H1 (cell line): ENCODE measurements at regions not wholly inside any gene's neighbourhood (a gene's known extent, or its start where the extent isn't known, plus 50 kb on each side); places are given as distances from the start of the nearest gene placed in this dataset.

Source experiments
- CTCF ChIA-PET: fragments of 300-600 bp; sonication (Branson Sonifier 250); formaldehyde crosslinking; loops from one replicate; lab custom pipeline; 2021; ENCODE audit not compliant: partially characterized antibody; lab: Charles Lee
- POLR2A ChIA-PET: fragments of 300-600 bp; sonication (Branson Sonifier 250); formaldehyde crosslinking; loops from one replicate; lab custom pipeline; 2021; ENCODE audit warnings: inconsistent platforms; ENCODE audit not compliant: partially characterized antibody; lab: Charles Lee
- DNase-seq, 2 experiments: peaks; one replicate each; pipeline versions ENCODE4 v3.0.0 to v3.0.0-alpha.2; 2010 to 2022; ENCODE audit warnings: low spot score in 2 of 2, low read depth in 1 of 2, mixed read lengths in 1 of 2
- FAIRE-seq: peaks from 2 replicates; lab custom pipeline; 2011; peaks lifted over from hg19 to GRCh38; lab: Jason Lieb, UNC
- H2AFZ ChIP-seq: 2 replicates; pipeline ENCODE4 v1.8.1; 2012; ENCODE audit warnings: low read length, inconsistent platforms
- H2AK5ac ChIP-seq: 2 replicates; pipeline ENCODE4 v1.6.1; 2013; ENCODE audit warnings: low read depth, low read length
- H2BK120ac ChIP-seq: replicated peaks from 2 replicates; pipeline ENCODE3; 2013; ENCODE audit warnings: low read depth, low read length, inconsistent platforms
- H2BK12ac ChIP-seq: 2 replicates; pipeline ENCODE4 v1.6.1; 2013; ENCODE audit warnings: low read depth, low read length
- H2BK15ac ChIP-seq: 2 replicates; pipeline ENCODE4 v1.6.1; 2013; ENCODE audit warnings: low read length
- H2BK20ac ChIP-seq: 2 replicates; pipeline ENCODE4 v1.6.1; 2013; ENCODE audit warnings: low read length
- H2BK5ac ChIP-seq: 2 replicates; pipeline ENCODE4 v1.6.1; 2013; ENCODE audit warnings: low read depth, low read length
- H3K14ac ChIP-seq: 2 replicates; pipeline ENCODE4 v1.6.1; 2013; ENCODE audit warnings: inconsistent platforms; ENCODE audit not compliant: insufficient read length
- H3K18ac ChIP-seq: 2 replicates; pipeline ENCODE4 v1.6.1; 2013; ENCODE audit warnings: low read length; ENCODE audit errors: extremely low read depth
- H3K23ac ChIP-seq: 2 replicates; pipeline ENCODE4 v1.6.1; 2013; ENCODE audit warnings: inconsistent platforms; ENCODE audit not compliant: insufficient read length
- H3K23me2 ChIP-seq: 2 replicates; pipeline ENCODE4 v1.6.1; 2013; ENCODE audit warnings: low read depth, low read length
- H3K27ac ChIP-seq: 2 replicates; pipeline ENCODE4 v1.6.1; 2011; ENCODE audit warnings: low read depth, low read length, inconsistent platforms
- H3K27me3 ChIP-seq, 4 experiments: replicated peaks in 1 of 4; 1 replicate in 1 of 4; 2 replicates in 3 of 4; pipeline versions ENCODE4 v1.6.1 to v1.8.1; 2011 to 2013; ENCODE audit warnings: low read length in 3 of 4, mild to moderate bottlenecking in 3 of 4, inconsistent platforms in 2 of 4, mixed read lengths in 2 of 4, moderate library complexity in 1 of 4; ENCODE audit not compliant: control insufficient read depth in 3 of 4, insufficient read depth in 3 of 4; ENCODE audit errors: extremely low read depth in 1 of 4
- H3K36me3 ChIP-seq, 4 experiments: 2 replicates each; pipeline versions ENCODE4 v1.6.1 to v1.8.1; 2011 to 2013; ENCODE audit warnings: mild to moderate bottlenecking in 4 of 4, low read length in 3 of 4, moderate library complexity in 2 of 4, control low read depth in 1 of 4, inconsistent platforms in 1 of 4; ENCODE audit not compliant: insufficient read depth in 4 of 4, control insufficient read depth in 2 of 4
- H3K4ac ChIP-seq: replicated peaks from 2 replicates; pipeline ENCODE3; 2013; ENCODE audit warnings: low read length, low read depth, mixed read lengths, inconsistent platforms; ENCODE audit not compliant: insufficient read length
- H3K4me1 ChIP-seq, 4 experiments: replicated peaks in 1 of 4; 1 replicate in 1 of 4; 2 replicates in 3 of 4; pipeline versions ENCODE4 v1.6.1 to v1.8.1; 2011 to 2013; ENCODE audit warnings: low read length in 3 of 4, inconsistent platforms in 2 of 4, mixed read lengths in 1 of 4; ENCODE audit not compliant: insufficient read depth in 4 of 4, control insufficient read depth in 3 of 4
- H3K4me2 ChIP-seq, 2 experiments: 2 replicates each; pipeline versions ENCODE4 v1.6.1 to v1.8.1; 2011 to 2013; ENCODE audit warnings: low read depth in 2 of 2, low read length in 2 of 2, control low read depth in 1 of 2, inconsistent platforms in 1 of 2, mild to moderate bottlenecking in 1 of 2; ENCODE audit not compliant: insufficient read depth in 1 of 2
- H3K4me3 ChIP-seq, 4 experiments: fragments of 200-600, 300-600 bp in 1 of 4; sonication (generic), shearing (Covaris generic), sonication (Bioruptor Twin) in 1 of 4; 2 replicates each; pipeline versions ENCODE4 v1.5.1 to v1.8.1; 2011 to 2016; ENCODE audit warnings: low read length in 4 of 4, low read depth in 3 of 4, control low read depth in 2 of 4, inconsistent platforms in 2 of 4, mild to moderate bottlenecking in 2 of 4, mixed read lengths in 1 of 4, moderate library complexity in 1 of 4; ENCODE audit not compliant: insufficient read depth in 2 of 4; ENCODE audit errors: extremely low read depth in 1 of 4
- H3K56ac ChIP-seq: replicated peaks from 2 replicates; pipeline ENCODE3; 2013; ENCODE audit warnings: low read depth, mild to moderate bottlenecking, mixed read lengths, low read length, inconsistent platforms; ENCODE audit not compliant: insufficient read length
- H3K79me1 ChIP-seq: 2 replicates; pipeline ENCODE4 v1.6.1; 2013; ENCODE audit warnings: low read depth, low read length, control low read depth
- H3K79me2 ChIP-seq, 2 experiments: 2 replicates each; pipeline versions ENCODE4 v1.6.1 to v1.8.1; 2012 to 2013; ENCODE audit warnings: low read length in 2 of 2, mild to moderate bottlenecking in 2 of 2, inconsistent platforms in 1 of 2; ENCODE audit not compliant: insufficient read depth in 2 of 2, control insufficient read depth in 1 of 2
- H3K9ac ChIP-seq, 4 experiments: replicated peaks in 1 of 4; 1 replicate in 1 of 4; 2 replicates in 3 of 4; pipeline versions ENCODE4 v1.6.1 to v1.8.1; 2011 to 2013; ENCODE audit warnings: low read depth in 3 of 4, low read length in 3 of 4, control low read depth in 2 of 4, mild to moderate bottlenecking in 2 of 4, moderate library complexity in 2 of 4, inconsistent platforms in 1 of 4; ENCODE audit errors: extremely low read depth in 1 of 4
- H3K9me3 ChIP-seq, 2 experiments: 2 replicates each; pipeline versions ENCODE4 v1.6.1 to v1.8.1; 2012 to 2013; ENCODE audit warnings: mild to moderate bottlenecking in 2 of 2, moderate library complexity in 2 of 2, control low read depth in 1 of 2, inconsistent platforms in 1 of 2, low read depth in 1 of 2, low read length in 1 of 2, mixed read lengths in 1 of 2; ENCODE audit not compliant: insufficient read depth in 2 of 2
- H4K20me1 ChIP-seq, 2 experiments: replicated peaks in 1 of 2; 2 replicates each; pipeline versions ENCODE3 to v1.8.1; 2011 to 2013; ENCODE audit warnings: inconsistent platforms in 2 of 2, low read length in 2 of 2, mild to moderate bottlenecking in 1 of 2; ENCODE audit not compliant: insufficient read depth in 2 of 2, control insufficient read depth in 1 of 2
- H4K5ac ChIP-seq: 2 replicates; pipeline ENCODE4 v1.6.1; 2013; ENCODE audit warnings: low read length, low read depth, mixed read lengths, inconsistent platforms; ENCODE audit not compliant: insufficient read length
- H4K8ac ChIP-seq: 2 replicates; pipeline ENCODE4 v1.8.0; 2013; ENCODE audit warnings: mild to moderate bottlenecking, moderate library complexity, low read length, inconsistent platforms; ENCODE audit not compliant: insufficient read depth; ENCODE audit errors: extremely low read depth
- H4K91ac ChIP-seq: replicated peaks from 2 replicates; pipeline ENCODE3; 2013; ENCODE audit warnings: low read length, mixed read lengths, inconsistent platforms; ENCODE audit not compliant: insufficient read length
- ASH2L ChIP-seq: fragments of 200-600, 300-600 bp; sonication (generic); IDR thresholded peaks from one replicate; pipeline ENCODE4 v1.7.1; 2017; ENCODE audit warnings: low read length
- EZH2 ChIP-seq: fragments of 200-600 bp; sonication (generic); IDR thresholded peaks from 2 replicates; pipeline ENCODE4 v1.7.1; 2012; ENCODE audit warnings: low read depth, mild to moderate bottlenecking, moderate library complexity, low read length, inconsistent platforms; ENCODE audit not compliant: severe bottlenecking
- POLR2AphosphoS5 ChIP-seq: IDR thresholded peaks from 2 replicates; pipeline ENCODE4 v1.6.1; 2011; ENCODE audit warnings: low read depth, low read length
- YY1 ChIP-seq: IDR thresholded peaks from 2 replicates; pipeline ENCODE4 v1.6.1; 2011; ENCODE audit warnings: low read depth, mild to moderate bottlenecking, low read length
- WGBS, 2 experiments: shearing (Covaris generic) in 1 of 2; methylation state at CpG; one replicate each; pipeline versions ENCODE4 v1.1.6 to v1.1.7; 2013 to 2015; ENCODE audit warnings: low lambda C conversion rate in 2 of 2, mixed read lengths in 2 of 2, inconsistent platforms in 1 of 2, low coverage in 1 of 2, missing lambda C conversion rate in 1 of 2; ENCODE audit not compliant: insufficient replicate concordance in 2 of 2, insufficient coverage in 1 of 2, insufficient read length in 1 of 2; ENCODE audit errors: extremely low coverage in 1 of 2, missing lambda C conversion rate in 1 of 2; 5-methylcytosine and 5-hydroxymethylcytosine counted together

- Histone ChIP-seq H3K56ac (no peak overlapping the region), H2BK12ac (no peak overlapping the region), H2BK120ac (no peak overlapping the region), H2AFZ (no peak overlapping the region), H2BK20ac (no peak overlapping the region), H2BK15ac (no peak overlapping the region), H2AK5ac (no peak overlapping the region), H3K9me3 (no peaks in the 10 kb centered on the region), H3K4me2 (no peak overlapping the region), H4K91ac (no peak overlapping the region), H3K27me3 (no peaks in the 10 kb centered on the region), H3K79me2 (no peaks in the 10 kb centered on the region), H4K8ac (no peak overlapping the region), H3K18ac (no peak overlapping the region), H4K20me1 (no peaks in the 10 kb centered on the region), H4K5ac (no peak overlapping the region), H3K23ac (no peak overlapping the region), H3K79me1 (no peaks in the 10 kb centered on the region), H3K4me1 (no peaks in the 10 kb centered on the region), H3K23me2 (no peaks in the 10 kb centered on the region), H3K27ac (no peak overlapping the region), H3K14ac (no peak overlapping the region), H3K4me3 (no peak overlapping the region), H2BK5ac (no peak overlapping the region), H3K4ac (no peak overlapping the region), H3K9ac (no peak overlapping the region), H3K36me3 (no peaks in the 10 kb centered on the region)
- no peak for DNase-seq
- TF ChIP-seq YY1 (no peak), POLR2AphosphoS5 (no peak), EZH2 (no peak), ASH2L (no peak)
- POLR2A ChIA-PET = interaction anchor here (1.5 to 2.5 kb wide), 3 partner anchors 241 to 257 kb away, joined by 3 to 15 read pairs (median 4); partner anchors contain the start of gene GPX8
- 90% methylated on average over 3 of the region's 3 CpGs; no CpG with 5 or more reads in 1 of the 2 experiments for WGBS, 2 experiments
- FAIRE-seq = no peak
- CTCF ChIA-PET = interaction anchor here (0.6 to 9.3 kb wide), 51 partner anchors 7 to 388 kb away, joined by 3 to 106 read pairs (median 5); partner anchors contain the start of genes GPX8 and SNX18
Observed at GRCh38 chr5:54905246-54905795, 80.1 kb downstream of the ESM1 start.
